SKM-1 (cell line): ENCODE measurements at regions not wholly inside any gene's neighbourhood (a gene's known extent, or its start where the extent isn't known, plus 50 kb on each side); places are given as distances from the start of the nearest gene placed in this dataset.

ENCODE experiments used
- DNase-seq: peaks from one replicate; lab custom pipeline; 2025; ENCODE audit not compliant: unreplicated experiment; lab: John Stamatoyannopoulos, UW

GRCh38 chr9:104417296-104417695 lies 86.8 kb upstream of the OR13F1 start:
- DNase-seq = no peak

GRCh38 chr9:104429031-104429546 lies 75.0 kb upstream of the OR13F1 start:
- DNase-seq = no peak

- DNase-seq = no peak
Measured at GRCh38 chr9:104435059-104435458, 69.0 kb upstream of the OR13F1 start.

- DNase-seq = no peak
Measured at GRCh38 chr9:104448036-104448435, 56.0 kb upstream of the OR13F1 start.
